ENCODE measurements at regions not wholly inside any gene's neighbourhood (a gene's known extent, or its start where the extent isn't known, plus 50 kb on each side); places are given as distances from the start of the nearest gene placed in this dataset.

- WGBS, 3 donors = 82 to 96% (median 82%) methylated on average over 7 of the region's 7 CpGs
- no peak overlapping the region for H3K27ac ChIP-seq (ENCODE audit: low read depth, low read length)
Measured at GRCh38 chr15:39460748-39461147, 120.1 kb upstream of the THBS1 start.

- H3K27ac ChIP-seq (ENCODE audit: low read depth, low read length) = no peak overlapping the region
- WGBS, 3 donors = 48 to 54% (median 52%) methylated on average over 2 of the region's 2 CpGs
Measured at GRCh38 chr15:39461536-39462130, 119.2 kb upstream of the THBS1 start.

- no peak overlapping the region for H3K27ac ChIP-seq (ENCODE audit: low read depth, low read length)
- WGBS, 3 donors = 81 to 91% (median 86%) methylated on average over 1 of the region's 1 CpG
Measured at GRCh38 chr15:39462691-39463090, 118.2 kb upstream of the THBS1 start.

- H3K27ac ChIP-seq (ENCODE audit: low read depth, low read length) = peak overlapping the region; percentile 42
- 69 to 87% (median 76%) methylated on average over 8 of the region's 8 CpGs for WGBS, 3 donors
Measured at GRCh38 chr15:39465843-39466749, 114.8 kb upstream of the THBS1 start.

GRCh38 chr15:39466750-39467105 is 114.2 kb upstream of the THBS1 start:
- WGBS, 3 donors = 64 to 87% (median 66%) methylated on average over 5 of the region's 5 CpGs

GRCh38 chr15:39468331-39468730 is 112.5 kb upstream of the THBS1 start:
- 39 to 68% (median 41%) methylated on average over 4 of the region's 4 CpGs for WGBS, 3 donors
- peak overlapping the region; percentile 60 for H3K27ac ChIP-seq (ENCODE audit: low read depth, low read length)

More at GRCh38 chr15:39466750-39467105, 114.2 kb upstream of the THBS1 start:
- no peak overlapping the region for H3K27ac ChIP-seq (ENCODE audit: low read depth, low read length)

- H3K27ac ChIP-seq (ENCODE audit: low read depth, low read length) = peak overlapping the region; percentile 60
- WGBS, 3 donors = 65 to 93% (median 69%) methylated on average over 3 of the region's 3 CpGs
Measured at GRCh38 chr15:39468828-39469227, 112.1 kb upstream of the THBS1 start.

GRCh38 chr15:39471785-39472574 is 108.9 kb upstream of the THBS1 start:
- 79 to 88% (median 84%) methylated on average over 2 of the region's 2 CpGs for WGBS, 3 donors
- no peak overlapping the region for H3K27ac ChIP-seq (ENCODE audit: low read depth, low read length)

- peak overlapping the region; percentile 58 for H3K27ac ChIP-seq (ENCODE audit: low read depth, low read length)
Measured at GRCh38 chr15:39472621-39473297, 108.1 kb upstream of the THBS1 start.

GRCh38 chr15:39473298-39473947 is 107.5 kb upstream of the THBS1 start:
- H3K27ac ChIP-seq (ENCODE audit: low read depth, low read length) = peak overlapping the region; percentile 58
- 40 to 57% (median 46%) methylated on average over 5 of the region's 5 CpGs for WGBS, 3 donors

More at GRCh38 chr15:39472621-39473297, 108.1 kb upstream of the THBS1 start:
- WGBS, 3 donors = 40 to 50% (median 49%) methylated on average over 12 of the region's 12 CpGs

- H3K27ac ChIP-seq (ENCODE audit: low read depth, low read length) = no peak overlapping the region
- WGBS, 3 donors = 85 to 90% (median 85%) methylated on average over 3 of the region's 3 CpGs
Measured at GRCh38 chr15:39474657-39475056, 106.2 kb upstream of the THBS1 start.

GRCh38 chr15:39478996-39479395 is 101.9 kb upstream of the THBS1 start:
- no peak overlapping the region for H3K27ac ChIP-seq (ENCODE audit: low read depth, low read length)
- WGBS, 3 donors = 47 to 78% (median 76%) methylated on average over 3 of the region's 3 CpGs

- no peak overlapping the region for H3K27ac ChIP-seq (ENCODE audit: low read depth, low read length)
- WGBS, 3 donors = 90 to 98% (median 94%) methylated on average over 2 of the region's 2 CpGs
Measured at GRCh38 chr15:39479911-39480310, 101.0 kb upstream of the THBS1 start.

- H3K27ac ChIP-seq (ENCODE audit: low read depth, low read length) = no peak overlapping the region
- 62 to 65% (median 63%) methylated on average over 3 of the region's 3 CpGs for WGBS, 3 donors
Measured at GRCh38 chr15:39482459-39482858, 98.4 kb upstream of the THBS1 start.

GRCh38 chr15:39486621-39487457 is 94.0 kb upstream of the THBS1 start:
- no peak overlapping the region for H3K27ac ChIP-seq (ENCODE audit: low read depth, low read length)
- WGBS, 3 donors = 66 to 82% (median 75%) methylated on average over 4 of the region's 4 CpGs

- no peak overlapping the region for H3K27ac ChIP-seq (ENCODE audit: low read depth, low read length)
Measured at GRCh38 chr15:39487458-39487735, 93.5 kb upstream of the THBS1 start.

GRCh38 chr15:39488516-39488915 is 92.4 kb upstream of the THBS1 start:
- H3K27ac ChIP-seq (ENCODE audit: low read depth, low read length) = no peak overlapping the region
- WGBS, 3 donors = 40 to 65% (median 54%) methylated on average over 1 of the region's 1 CpG

Data from adipose tissue (tissue), 3 donors.